ENCODE measurements at regions not wholly inside any gene's neighbourhood (a gene's known extent, or its start where the extent isn't known, plus 50 kb on each side); places are given as distances from the start of the nearest gene placed in this dataset.
"Not testable (repeated sequence)": the region's sequence is repeated elsewhere in the genome, so short reads cannot be mapped to it uniquely, and the experiment has no call there.

DNA sequence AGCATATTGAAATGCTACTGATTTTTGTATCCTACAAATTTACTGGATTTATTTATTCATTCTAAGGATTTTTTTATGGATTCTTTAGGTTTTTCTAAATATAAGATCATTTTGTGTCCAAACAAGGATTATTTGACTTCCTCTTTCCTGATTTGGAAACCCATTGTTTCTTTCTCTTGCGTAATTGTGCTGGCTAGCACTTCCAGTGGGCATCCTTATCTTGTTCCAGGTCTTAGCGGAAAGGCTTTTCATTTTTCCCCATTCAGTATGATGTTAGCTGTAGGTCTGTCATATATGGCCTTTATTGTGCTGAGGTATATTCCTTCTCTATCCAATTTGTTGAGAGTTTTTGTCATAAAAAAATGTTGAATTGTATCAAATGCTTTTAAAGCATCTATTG lies 57.2 kb upstream of the RHOJ start:
- no peak for DNase-seq (ENCODE audit: low read depth)
- no peak overlapping the region for H3K4me3 ChIP-seq (ENCODE audit: low read depth, low read length)
- TF ChIP-seq, protein P1, sequence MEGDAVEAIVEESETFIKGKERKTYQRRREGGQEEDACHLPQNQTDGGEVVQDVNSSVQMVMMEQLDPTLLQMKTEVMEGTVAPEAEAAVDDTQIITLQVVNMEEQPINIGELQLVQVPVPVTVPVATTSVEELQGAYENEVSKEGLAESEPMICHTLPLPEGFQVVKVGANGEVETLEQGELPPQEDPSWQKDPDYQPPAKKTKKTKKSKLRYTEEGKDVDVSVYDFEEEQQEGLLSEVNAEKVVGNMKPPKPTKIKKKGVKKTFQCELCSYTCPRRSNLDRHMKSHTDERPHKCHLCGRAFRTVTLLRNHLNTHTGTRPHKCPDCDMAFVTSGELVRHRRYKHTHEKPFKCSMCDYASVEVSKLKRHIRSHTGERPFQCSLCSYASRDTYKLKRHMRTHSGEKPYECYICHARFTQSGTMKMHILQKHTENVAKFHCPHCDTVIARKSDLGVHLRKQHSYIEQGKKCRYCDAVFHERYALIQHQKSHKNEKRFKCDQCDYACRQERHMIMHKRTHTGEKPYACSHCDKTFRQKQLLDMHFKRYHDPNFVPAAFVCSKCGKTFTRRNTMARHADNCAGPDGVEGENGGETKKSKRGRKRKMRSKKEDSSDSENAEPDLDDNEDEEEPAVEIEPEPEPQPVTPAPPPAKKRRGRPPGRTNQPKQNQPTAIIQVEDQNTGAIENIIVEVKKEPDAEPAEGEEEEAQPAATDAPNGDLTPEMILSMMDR (IDR thresholded peaks at IDR 0.05; ENCODE audit: control insufficient read depth, extremely low read depth, insufficient read depth) = no peak

DNA sequence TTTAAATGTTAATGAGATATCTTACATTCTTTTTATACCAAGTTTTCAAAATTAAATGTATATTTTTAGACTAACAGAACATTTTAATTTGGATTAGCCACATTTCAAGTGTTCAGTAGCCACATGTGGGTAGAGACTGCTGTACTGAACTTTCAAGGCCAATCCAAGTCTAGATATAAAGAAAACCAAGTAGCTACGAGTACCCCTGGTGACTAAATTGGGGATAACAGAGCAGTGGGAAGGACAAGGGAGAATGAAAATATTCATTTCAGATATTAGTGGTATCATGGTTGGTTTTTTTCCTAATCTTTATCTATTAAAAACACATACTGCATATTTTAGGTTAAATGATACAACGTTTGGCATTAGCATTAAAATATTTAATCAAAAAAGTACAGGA lies 69.4 kb upstream of the RHOJ start:
- H3K4me3 ChIP-seq (ENCODE audit: low read depth, low read length) = no peak overlapping the region
- DNase-seq (ENCODE audit: low read depth) = no peak
- TF ChIP-seq, protein P1 (IDR thresholded peaks at IDR 0.05; ENCODE audit: control insufficient read depth, extremely low read depth, insufficient read depth) = peak; percentile 34

DNA sequence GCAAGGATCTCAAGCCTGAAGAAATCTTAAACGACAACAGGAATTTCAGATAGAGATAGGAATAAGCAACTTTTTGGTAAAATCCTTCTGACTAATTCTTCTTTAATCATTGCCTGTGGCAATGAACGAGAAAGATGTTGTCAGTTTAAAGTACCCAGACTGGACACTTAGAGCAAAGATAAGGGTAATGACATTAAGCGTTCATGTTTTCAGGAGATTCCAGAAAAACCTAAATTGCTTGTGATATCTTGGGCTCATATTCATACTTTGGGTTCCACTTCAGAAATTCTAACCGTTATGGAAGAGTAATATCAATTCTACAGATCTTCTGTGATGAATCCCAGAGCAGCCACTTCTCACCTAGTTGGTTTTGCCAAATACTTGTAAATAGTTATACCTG lies 73.7 kb upstream of the RHOJ start:
- TF ChIP-seq, protein P1 (IDR thresholded peaks at IDR 0.05; ENCODE audit: control insufficient read depth, extremely low read depth, insufficient read depth) = no peak
- DNase-seq (ENCODE audit: low read depth) = no peak
- no peak overlapping the region for H3K4me3 ChIP-seq (ENCODE audit: low read depth, low read length)

DNA sequence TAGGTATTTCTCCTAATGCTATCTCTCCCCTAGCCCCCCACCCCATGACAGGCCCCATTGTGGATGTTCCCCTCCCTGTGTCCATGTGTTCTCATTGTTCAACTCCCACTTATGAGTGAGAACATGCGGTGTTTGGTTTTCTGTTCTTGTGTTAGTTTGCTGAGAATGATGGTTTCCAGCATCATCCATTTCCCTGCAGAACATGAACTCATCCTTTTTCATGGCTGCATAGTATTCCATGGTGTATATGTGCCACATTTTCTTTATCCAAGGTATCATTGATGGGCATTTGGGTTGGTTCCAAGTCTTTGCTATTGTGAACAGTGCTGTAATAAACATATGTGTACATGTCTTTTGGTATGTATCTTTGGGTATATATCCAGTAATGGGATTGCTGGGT lies 61.2 kb upstream of the KCNH5 start:
- H3K4me3 ChIP-seq (ENCODE audit: low read depth, low read length); DNase-seq (ENCODE audit: low read depth): not testable (repeated sequence)

DNA sequence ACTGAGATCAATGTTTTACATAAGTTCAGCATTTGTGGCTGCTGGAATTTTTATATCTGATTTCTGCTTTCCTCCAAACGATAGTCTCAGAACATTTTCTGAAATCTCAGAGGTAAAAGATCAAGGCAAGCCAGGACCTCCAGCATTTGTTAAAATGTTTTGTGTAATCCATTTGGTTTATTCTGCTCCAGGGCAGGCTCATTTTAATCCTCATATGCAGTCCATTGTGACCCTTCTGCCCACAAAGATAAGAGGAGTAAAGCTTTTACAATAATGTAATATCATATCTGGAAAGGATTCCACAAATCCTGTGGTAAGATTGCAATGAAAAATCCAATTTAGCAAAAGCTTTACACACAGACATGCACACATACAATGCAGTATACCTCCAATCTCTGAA lies 55.3 kb upstream of the KCNH5 start:
- no peak for DNase-seq (ENCODE audit: low read depth)
- H3K4me3 ChIP-seq (ENCODE audit: low read depth, low read length) = no peak overlapping the region
- TF ChIP-seq, protein P1 (IDR thresholded peaks at IDR 0.05; ENCODE audit: control insufficient read depth, extremely low read depth, insufficient read depth) = no peak

DNA sequence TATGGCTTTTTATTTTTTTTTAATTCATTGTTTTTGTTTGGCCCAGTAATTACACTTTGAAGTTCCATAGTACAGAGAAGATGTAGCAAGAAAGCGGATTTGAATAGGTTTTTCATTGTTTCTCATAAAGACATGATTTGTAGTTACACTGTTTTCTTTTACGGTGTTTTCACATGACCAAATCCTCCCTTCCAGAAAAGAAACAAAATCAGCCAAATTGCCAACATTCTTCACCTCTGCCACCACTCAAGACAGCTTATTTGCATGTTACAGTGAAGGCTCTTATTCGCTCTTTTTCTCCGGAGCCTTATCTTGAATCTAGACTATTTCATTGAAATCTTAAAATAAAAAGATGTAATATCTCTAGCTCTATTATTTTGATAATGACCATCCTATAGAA lies 50.9 kb upstream of the KCNH5 start:
- DNase-seq (ENCODE audit: low read depth) = no peak
- no peak overlapping the region for H3K4me3 ChIP-seq (ENCODE audit: low read depth, low read length)
- TF ChIP-seq, protein P1 (IDR thresholded peaks at IDR 0.05; ENCODE audit: control insufficient read depth, extremely low read depth, insufficient read depth) = no peak

Data from LNCaP clone FGC (cell line).